Loucy (cell line): ENCODE measurements at regions not wholly inside any gene's neighbourhood (a gene's known extent, or its start where the extent isn't known, plus 50 kb on each side); places are given as distances from the start of the nearest gene placed in this dataset.

Experiments
- CTCF ChIP-seq: fragments of 200-600 bp; sonication (generic); conservative IDR thresholded peaks from 2 replicates; pipeline ENCODE4 v1.5.1; 2014; ENCODE audit warnings: mild to moderate bottlenecking, antibody characterized with exemption, low read length
- EZH2phosphoT487 ChIP-seq: fragments of 200-600 bp; IDR thresholded peaks from 2 replicates; pipeline ENCODE4 v1.6.1; 2018; ENCODE audit warnings: antibody characterized with exemption, mild to moderate bottlenecking, moderate library complexity, borderline replicate concordance

- TF ChIP-seq CTCF (no peak), EZH2phosphoT487 (no peak)
Observed at GRCh38 chr3:127438371-127438770, 150.5 kb upstream of the PRR20G start.
